Smooth muscle cell (in vitro differentiated cells): ENCODE measurements at regions not wholly inside any gene's neighbourhood (a gene's known extent, or its start where the extent isn't known, plus 50 kb on each side); places are given as distances from the start of the nearest gene placed in this dataset.

ENCODE experiments used
- DNase-seq: peaks from one replicate; lab custom pipeline; 2025; ENCODE audit not compliant: unreplicated experiment; lab: John Stamatoyannopoulos, UW
- H2AFZ ChIP-seq: fragments of 200-600 bp; sonication (generic); 2 replicates; pipeline ENCODE4 v1.6.0; 2016; ENCODE audit warnings: antibody characterized with exemption, low read depth, mild to moderate bottlenecking
- H3F3A ChIP-seq: fragments of 200-600 bp; sonication (generic); 2 replicates; pipeline ENCODE4 v1.6.0; 2017; ENCODE audit warnings: antibody characterized with exemption, low read depth
- H3K27ac ChIP-seq: fragments of 200-600 bp; sonication (generic); 2 replicates; pipeline ENCODE4 v1.5.1; 2016; ENCODE audit warnings: low read depth, mild to moderate bottlenecking
- H3K27me3 ChIP-seq: fragments of 200-600 bp; sonication (generic); 2 replicates; pipeline ENCODE4 v1.6.1; 2016; ENCODE audit warnings: low read depth, mild to moderate bottlenecking
- H3K36me3 ChIP-seq: fragments of 200-600 bp; sonication (generic); 2 replicates; pipeline ENCODE4 v1.5.1; 2016; ENCODE audit warnings: low read depth
- H3K4me1 ChIP-seq: fragments of 200-600 bp; sonication (generic); 2 replicates; pipeline ENCODE4 v1.5.1; 2016; ENCODE audit warnings: low read depth
- H3K4me2 ChIP-seq: fragments of 200-600 bp; sonication (generic); 2 replicates; pipeline ENCODE4 v1.6.0; 2016; ENCODE audit warnings: mild to moderate bottlenecking
- H3K4me3 ChIP-seq: fragments of 200-600 bp; sonication (generic); 2 replicates; pipeline ENCODE4 v1.5.1; 2016; ENCODE audit warnings: mild to moderate bottlenecking
- H3K79me2 ChIP-seq: fragments of 200-600 bp; sonication (generic); 2 replicates; pipeline ENCODE4 v1.6.0; 2016; ENCODE audit warnings: low read depth, mild to moderate bottlenecking
- H3K9ac ChIP-seq: fragments of 200-600 bp; sonication (generic); 2 replicates; pipeline ENCODE4 v1.6.0; 2016; ENCODE audit warnings: low read depth
- H3K9me3 ChIP-seq: fragments of 200-600 bp; sonication (generic); replicated peaks from 2 replicates; pipeline ENCODE4 v1.5.1; 2016; ENCODE audit warnings: low read depth
- H4K20me1 ChIP-seq: fragments of 200-600 bp; sonication (generic); 2 replicates; pipeline ENCODE4 v1.6.0; 2016; ENCODE audit warnings: low read depth
- WGBS: methylation state at CpG from one replicate; pipeline ENCODE4 v1.1.7; 2016; ENCODE audit warnings: low lambda C conversion rate; 5-methylcytosine and 5-hydroxymethylcytosine counted together
- TF ChIP-seq, protein P1 (sequence below): fragments of 200-600 bp; sonication (generic); IDR thresholded peaks from 2 replicates; pipeline ENCODE4 v1.5.1; 2017; ENCODE audit warnings: borderline replicate concordance, mild to moderate bottlenecking, antibody characterized with exemption; ENCODE audit not compliant: insufficient read depth, poor library complexity, severe bottlenecking

DNA sequence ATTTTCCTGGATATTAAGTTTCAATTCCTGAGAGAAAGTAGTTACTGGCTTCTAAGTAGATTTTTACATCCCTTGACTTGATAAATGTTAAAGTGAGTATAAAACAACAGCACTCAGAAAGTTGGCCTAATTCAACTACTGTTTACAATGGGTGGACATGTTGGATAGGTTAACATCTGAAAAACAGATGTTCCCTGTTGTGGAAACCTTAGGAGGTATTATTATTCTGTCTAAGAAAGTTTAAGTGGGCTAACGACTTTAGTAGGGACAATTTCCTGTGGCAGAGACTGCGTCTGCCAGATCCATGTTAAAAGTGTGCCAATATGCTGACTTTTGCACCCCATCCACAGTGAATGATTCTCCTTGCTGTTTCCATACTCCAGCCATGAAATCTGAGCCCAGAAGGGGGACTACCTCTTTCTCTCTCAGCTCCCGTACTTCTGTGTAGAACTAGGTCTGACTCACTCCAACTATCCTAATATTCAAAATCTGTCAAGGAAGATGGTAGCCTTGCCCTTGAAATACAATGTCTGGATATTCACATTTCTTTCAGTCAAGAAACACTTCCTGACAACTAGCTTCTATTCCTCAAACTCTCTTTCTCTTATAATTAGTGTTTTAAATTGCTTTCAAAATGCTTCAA, 327.5 kb upstream of the HNRNPA3 start:
- Histone ChIP-seq H3F3A (no peaks in the 10 kb centered on the region), H3K36me3 (no peaks in the 10 kb centered on the region), H3K9me3 (no peaks in the 10 kb centered on the region), H2AFZ (no peak overlapping the region), H3K27me3 (no peaks in the 10 kb centered on the region), H3K4me2 (no peak overlapping the region), H3K9ac (no peak overlapping the region), H4K20me1 (no peaks in the 10 kb centered on the region), H3K27ac (no peak overlapping the region), H3K4me1 (no peaks in the 10 kb centered on the region), H3K4me3 (no peak overlapping the region), H3K79me2 (no peaks in the 10 kb centered on the region)
- TF ChIP-seq, protein P1, sequence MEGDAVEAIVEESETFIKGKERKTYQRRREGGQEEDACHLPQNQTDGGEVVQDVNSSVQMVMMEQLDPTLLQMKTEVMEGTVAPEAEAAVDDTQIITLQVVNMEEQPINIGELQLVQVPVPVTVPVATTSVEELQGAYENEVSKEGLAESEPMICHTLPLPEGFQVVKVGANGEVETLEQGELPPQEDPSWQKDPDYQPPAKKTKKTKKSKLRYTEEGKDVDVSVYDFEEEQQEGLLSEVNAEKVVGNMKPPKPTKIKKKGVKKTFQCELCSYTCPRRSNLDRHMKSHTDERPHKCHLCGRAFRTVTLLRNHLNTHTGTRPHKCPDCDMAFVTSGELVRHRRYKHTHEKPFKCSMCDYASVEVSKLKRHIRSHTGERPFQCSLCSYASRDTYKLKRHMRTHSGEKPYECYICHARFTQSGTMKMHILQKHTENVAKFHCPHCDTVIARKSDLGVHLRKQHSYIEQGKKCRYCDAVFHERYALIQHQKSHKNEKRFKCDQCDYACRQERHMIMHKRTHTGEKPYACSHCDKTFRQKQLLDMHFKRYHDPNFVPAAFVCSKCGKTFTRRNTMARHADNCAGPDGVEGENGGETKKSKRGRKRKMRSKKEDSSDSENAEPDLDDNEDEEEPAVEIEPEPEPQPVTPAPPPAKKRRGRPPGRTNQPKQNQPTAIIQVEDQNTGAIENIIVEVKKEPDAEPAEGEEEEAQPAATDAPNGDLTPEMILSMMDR, result no peak
- DNase-seq, result no peak
- 75% methylated on average over 3 of the region's 3 CpGs for WGBS

DNA sequence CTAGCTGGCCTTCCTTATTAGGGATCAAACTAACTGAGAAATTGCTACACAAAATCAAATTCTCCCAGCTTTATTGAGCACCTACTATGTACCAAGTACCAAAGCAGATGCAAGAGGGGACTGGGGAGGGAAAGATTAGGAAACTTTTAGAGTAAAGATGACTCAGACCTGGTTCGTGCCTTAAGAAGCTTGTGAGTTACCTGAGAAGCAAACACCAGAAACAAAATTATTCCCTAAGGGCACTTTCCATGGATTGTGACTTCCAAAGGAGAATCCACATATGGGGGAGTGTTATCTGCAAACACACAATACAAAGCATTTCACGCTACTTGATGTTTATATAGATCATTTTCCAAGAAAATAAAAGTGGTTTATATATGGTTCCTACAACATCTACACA, 326.9 kb upstream of the HNRNPA3 start:
- no peak overlapping the region for H3K4me3 ChIP-seq
- H3K27ac ChIP-seq, result no peak overlapping the region
- H2AFZ ChIP-seq, result no peak overlapping the region
- no peak overlapping the region for H3K4me2 ChIP-seq
- no peaks in the 10 kb centered on the region for H3K4me1 ChIP-seq
- H3K79me2 ChIP-seq, result no peaks in the 10 kb centered on the region
- no peaks in the 10 kb centered on the region for H3F3A ChIP-seq
- no peak for DNase-seq
- no peak overlapping the region for H3K9ac ChIP-seq
- no peaks in the 10 kb centered on the region for H4K20me1 ChIP-seq
- TF ChIP-seq, protein P1, result no peak
- no peaks in the 10 kb centered on the region for H3K9me3 ChIP-seq
- WGBS, result 78% methylated on average over 2 of the region's 2 CpGs
- no peaks in the 10 kb centered on the region for H3K36me3 ChIP-seq
- no peaks in the 10 kb centered on the region for H3K27me3 ChIP-seq

DNA sequence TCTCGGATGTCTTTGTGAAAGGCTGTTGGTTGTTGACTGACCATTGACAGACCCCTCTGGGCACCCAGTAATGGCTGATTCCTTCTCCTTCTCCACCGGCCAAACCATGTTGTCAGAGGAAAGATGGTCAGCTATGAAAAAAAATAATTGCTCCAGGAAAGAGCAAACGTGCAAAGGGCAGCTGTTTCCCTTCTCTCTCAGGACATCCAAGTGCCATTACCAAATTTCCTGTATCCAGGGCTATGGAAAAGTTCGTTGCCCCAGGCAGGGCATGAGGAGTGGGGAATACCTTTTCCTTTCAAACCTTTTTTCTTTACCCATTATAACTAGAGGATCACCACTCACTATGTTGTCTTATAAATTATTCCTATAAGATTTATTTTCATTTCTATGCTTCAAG, 321.5 kb upstream of the HNRNPA3 start:
- Histone ChIP-seq H4K20me1 (no peaks in the 10 kb centered on the region), H3K4me1 (no peaks in the 10 kb centered on the region), H3K27me3 (peaks cover 9% of the 10 kb centered on the region), H2AFZ (no peak overlapping the region), H3K9ac (no peak overlapping the region), H3K27ac (no peak overlapping the region), H3K9me3 (no peaks in the 10 kb centered on the region), H3K36me3 (no peaks in the 10 kb centered on the region), H3K4me3 (no peak overlapping the region), H3K4me2 (no peak overlapping the region), H3F3A (no peaks in the 10 kb centered on the region), H3K79me2 (no peaks in the 10 kb centered on the region)
- DNase-seq, result no peak
- TF ChIP-seq, protein P1, result no peak
- 65% methylated on average over 4 of the region's 4 CpGs for WGBS

DNA sequence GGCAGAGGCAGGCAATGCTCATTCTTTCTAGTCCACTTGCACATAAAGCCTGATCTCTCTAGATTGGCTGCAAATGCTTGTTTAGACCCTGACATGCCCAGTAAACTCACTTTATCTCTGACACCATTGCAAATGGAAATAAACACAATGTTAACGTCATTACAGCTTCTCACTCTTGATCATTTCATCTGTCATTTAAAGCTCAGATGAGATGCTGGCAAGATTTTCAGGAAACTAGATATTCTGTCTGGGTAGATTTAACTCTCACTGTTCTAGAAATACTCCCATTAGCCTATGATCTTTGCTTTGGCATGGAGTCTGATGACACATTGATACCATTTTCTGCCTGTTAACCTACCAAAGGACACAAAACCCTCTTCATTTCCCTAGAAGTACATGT, 320.7 kb upstream of the HNRNPA3 start:
- TF ChIP-seq, protein P1, result no peak
- no peak overlapping the region for H3K27ac ChIP-seq
- no peaks in the 10 kb centered on the region for H3K9me3 ChIP-seq
- peaks cover 9% of the 10 kb centered on the region for H3K27me3 ChIP-seq
- H3K36me3 ChIP-seq, result no peaks in the 10 kb centered on the region
- no peaks in the 10 kb centered on the region for H3K4me1 ChIP-seq
- no peaks in the 10 kb centered on the region for H4K20me1 ChIP-seq
- H2AFZ ChIP-seq, result no peak overlapping the region
- no peak for DNase-seq
- no peaks in the 10 kb centered on the region for H3F3A ChIP-seq
- no peak overlapping the region for H3K9ac ChIP-seq
- 67% methylated on average over 1 of the region's 1 CpG for WGBS
- no peak overlapping the region for H3K4me3 ChIP-seq
- no peaks in the 10 kb centered on the region for H3K79me2 ChIP-seq
- no peak overlapping the region for H3K4me2 ChIP-seq
